Chondrocyte (in vitro differentiated cells): ENCODE measurements at regions not wholly inside any gene's neighbourhood (a gene's known extent, or its start where the extent isn't known, plus 50 kb on each side); places are given as distances from the start of the nearest gene placed in this dataset.

Experiments used
- DNase-seq: peaks from one replicate; pipeline ENCODE4 v3.0.0; 2021; ENCODE audit warnings: mixed read lengths, low spot score
- H3K27ac Mint-ChIP-seq: one replicate; pipeline ENCODE4 v1.8.0; 2021; ENCODE audit warnings: mild to moderate bottlenecking, moderate library complexity, mixed read lengths; ENCODE audit not compliant: unreplicated experiment
- H3K27me3 Mint-ChIP-seq: 2 replicates; pipeline ENCODE4 v1.8.0; 2021; ENCODE audit warnings: low read depth, mixed read lengths
- H3K36me3 Mint-ChIP-seq: 2 replicates; pipeline ENCODE4 v1.8.0; 2021; ENCODE audit warnings: low read depth, mixed read lengths
- H3K4me1 Mint-ChIP-seq: 2 replicates; pipeline ENCODE4 v1.8.0; 2021; ENCODE audit warnings: low read depth, mild to moderate bottlenecking, mixed read lengths
- H3K4me3 Mint-ChIP-seq: one replicate; pipeline ENCODE4 v1.8.0; 2021; ENCODE audit warnings: mild to moderate bottlenecking, moderate library complexity, mixed read lengths; ENCODE audit not compliant: unreplicated experiment
- H3K9me3 Mint-ChIP-seq: 2 replicates; pipeline ENCODE4 v1.8.0; 2021; ENCODE audit warnings: low read depth, mixed read lengths
- CTCF ChIP-seq: fragments of 200-600 bp; sonication (generic); IDR thresholded peaks from 2 replicates; pipeline ENCODE4 v1.5.0; 2021; ENCODE audit warnings: antibody characterized with exemption, mild to moderate bottlenecking, moderate library complexity

GRCh38 chr2:215671691-215672090, 235.8 kb upstream of the FN1 start:
- Mint-ChIP-seq H3K36me3 (peaks cover 11% of the 10 kb centered on the region), H3K4me1 (peaks cover 20% of the 10 kb centered on the region), H3K27me3 (no peaks in the 10 kb centered on the region), H3K9me3 (peaks cover 14% of the 10 kb centered on the region), H3K4me3 (no peak overlapping the region), H3K27ac (no peak overlapping the region)
- DNase-seq: no peak
- TF ChIP-seq CTCF: no peak

GRCh38 chr2:215671244-215671643, 235.4 kb upstream of the FN1 start:
- peaks cover 14% of the 10 kb centered on the region for H3K9me3 Mint-ChIP-seq
- no peaks in the 10 kb centered on the region for H3K27me3 Mint-ChIP-seq
- H3K27ac Mint-ChIP-seq: no peak overlapping the region
- H3K36me3 Mint-ChIP-seq: peaks cover 11% of the 10 kb centered on the region
- peaks cover 22% of the 10 kb centered on the region for H3K4me1 Mint-ChIP-seq
- no peak for TF ChIP-seq CTCF
- H3K4me3 Mint-ChIP-seq: no peak overlapping the region
- DNase-seq: no peak

GRCh38 chr2:215670396-215670795, 234.5 kb upstream of the FN1 start:
- Mint-ChIP-seq H3K4me1 (peaks cover 29% of the 10 kb centered on the region), H3K36me3 (peaks cover 11% of the 10 kb centered on the region), H3K27me3 (no peaks in the 10 kb centered on the region), H3K9me3 (peaks cover 14% of the 10 kb centered on the region), H3K4me3 (no peak overlapping the region), H3K27ac (no peak overlapping the region)
- DNase-seq: no peak
- TF ChIP-seq CTCF: no peak

DNA sequence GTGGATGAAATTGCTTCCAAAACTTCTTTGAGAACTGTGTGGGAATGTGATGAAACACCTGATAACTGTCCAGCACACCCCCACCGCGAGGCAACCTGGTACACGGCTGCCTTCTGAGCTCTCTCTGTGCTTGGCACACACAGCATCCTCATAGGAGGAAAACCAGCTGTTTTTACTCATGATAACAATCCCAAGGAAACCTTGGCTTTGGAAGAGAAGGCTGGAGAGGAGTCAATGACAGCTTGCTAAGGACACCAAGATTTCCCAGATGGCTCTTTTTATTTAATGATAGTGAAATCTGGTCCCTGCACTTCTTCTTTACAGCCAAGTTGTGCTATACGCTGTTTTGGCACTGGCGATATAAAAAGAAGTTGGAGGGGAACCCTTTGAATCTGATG, 232.5 kb upstream of the FN1 start:
- no peak for DNase-seq
- no peak for TF ChIP-seq CTCF
- H3K27ac Mint-ChIP-seq: peak overlapping the region; percentile 18

DNA sequence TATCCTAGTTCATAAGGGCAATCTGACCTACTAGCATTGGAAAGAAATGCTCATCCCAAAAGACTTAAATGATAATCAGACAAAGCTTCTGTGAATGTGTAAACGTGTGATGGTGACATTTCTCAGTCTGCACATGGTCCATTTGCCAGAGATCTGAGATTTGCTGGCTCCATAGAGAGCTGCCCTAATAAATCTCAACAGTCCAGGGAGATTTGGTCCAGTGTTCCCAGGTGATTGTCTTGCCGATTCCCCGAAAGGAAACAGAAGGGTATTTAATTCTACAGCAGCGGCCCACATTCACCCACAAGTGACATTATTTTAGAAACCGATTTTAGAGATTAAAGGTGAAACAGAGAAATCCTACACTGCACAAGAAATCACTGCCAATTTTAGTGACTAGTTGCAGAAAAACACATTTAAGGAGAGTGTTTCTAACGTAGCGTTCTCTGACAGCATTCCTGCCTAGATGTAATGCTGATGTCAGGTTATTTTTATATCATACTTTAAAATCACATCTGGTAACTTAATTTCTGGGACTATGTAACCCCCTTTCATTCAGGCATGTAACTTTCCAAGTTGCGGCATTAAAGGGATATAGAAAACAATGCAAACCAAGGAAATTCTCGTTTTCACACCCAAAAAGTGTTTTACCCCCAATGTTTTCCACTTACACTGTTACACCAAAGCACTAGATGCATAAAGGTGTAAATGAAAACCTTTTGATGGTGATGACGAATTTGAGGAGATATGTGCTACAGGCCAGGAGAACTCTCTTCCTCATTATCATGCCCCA, 231.9 kb upstream of the FN1 start:
- Mint-ChIP-seq H3K9me3 (peaks cover 8% of the 10 kb centered on the region), H3K4me1 (peaks cover 52% of the 10 kb centered on the region), H3K27ac (no peak overlapping the region), H3K36me3 (peaks cover 11% of the 10 kb centered on the region), H3K27me3 (no peaks in the 10 kb centered on the region), H3K4me3 (no peak overlapping the region)
- DNase-seq: no peak
- no peak for TF ChIP-seq CTCF

More for the DNA sequence above, 232.5 kb upstream of the FN1 start:
- Mint-ChIP-seq H3K4me3 (no peak overlapping the region), H3K36me3 (peaks cover 11% of the 10 kb centered on the region), H3K4me1 (peaks cover 48% of the 10 kb centered on the region), H3K9me3 (peaks cover 11% of the 10 kb centered on the region), H3K27me3 (no peaks in the 10 kb centered on the region)
